KG1 (cell line): ENCODE measurements at regions not wholly inside any gene's neighbourhood (a gene's known extent, or its start where the extent isn't known, plus 50 kb on each side); places are given as distances from the start of the nearest gene placed in this dataset.

Source experiments
- DNase-seq: peaks from one replicate; lab custom pipeline; 2025; lab: John Stamatoyannopoulos, UW

GRCh38 chr15:31245135-31245689, 81.4 kb upstream of the KLF13 start:
- DNase-seq = no peak

GRCh38 chr15:31245756-31246155, 80.9 kb upstream of the KLF13 start:
- no peak for DNase-seq

GRCh38 chr15:31247404-31247803, 79.2 kb upstream of the KLF13 start:
- no peak for DNase-seq

- no peak for DNase-seq
Observed at GRCh38 chr15:31248263-31248662, 78.4 kb upstream of the KLF13 start.

- no peak for DNase-seq
Observed at GRCh38 chr15:31248951-31249350, 77.7 kb upstream of the KLF13 start.

GRCh38 chr15:31250033-31250432, 76.6 kb upstream of the KLF13 start:
- DNase-seq = no peak

GRCh38 chr15:31251165-31251564, 75.5 kb upstream of the KLF13 start:
- DNase-seq = no peak

GRCh38 chr15:31252171-31252785, 74.4 kb upstream of the KLF13 start:
- DNase-seq = no peak

- no peak for DNase-seq
Observed at GRCh38 chr15:31254431-31255175, 72.0 kb upstream of the KLF13 start.

GRCh38 chr15:31255176-31255510, 71.5 kb upstream of the KLF13 start:
- DNase-seq = no peak

- DNase-seq = no peak
Observed at GRCh38 chr15:31255732-31256377, 70.8 kb upstream of the KLF13 start.

GRCh38 chr15:31256378-31257265, 70.0 kb upstream of the KLF13 start:
- DNase-seq = no peak

GRCh38 chr15:31257286-31257685, 69.3 kb upstream of the KLF13 start:
- DNase-seq = no peak

GRCh38 chr15:31258260-31258659, 68.4 kb upstream of the KLF13 start:
- no peak for DNase-seq

- DNase-seq = no peak
Observed at GRCh38 chr15:31259562-31260252, 66.9 kb upstream of the KLF13 start.

- no peak for DNase-seq
Observed at GRCh38 chr15:31260646-31261265, 65.9 kb upstream of the KLF13 start.

GRCh38 chr15:31261266-31262142, 65.1 kb upstream of the KLF13 start:
- no peak for DNase-seq

GRCh38 chr15:31262143-31262530, 64.5 kb upstream of the KLF13 start:
- no peak for DNase-seq

GRCh38 chr15:31262901-31263671, 63.5 kb upstream of the KLF13 start:
- DNase-seq = peak; percentile 60
